T-helper 2 cell treated with Interferon-gamma antibody and Interleukin-4, amounts not matched to agents 5 μg/mL and 100 μg/mL, for 36 hours (primary cell): ENCODE measurements at regions not wholly inside any gene's neighbourhood (a gene's known extent, or its start where the extent isn't known, plus 50 kb on each side); places are given as distances from the start of the nearest gene placed in this dataset.

ENCODE experiments used
- DNase-seq: peaks from one replicate; pipeline ENCODE4 v3.0.0; 2021; ENCODE audit warnings: low spot score
- H3K27ac Mint-ChIP-seq: one replicate; pipeline ENCODE4 v1.8.0; 2021; ENCODE audit warnings: mild to moderate bottlenecking, mixed read lengths
- H3K27me3 Mint-ChIP-seq: one replicate; pipeline ENCODE4 v1.8.0; 2021; ENCODE audit warnings: low read depth, mixed read lengths
- H3K36me3 Mint-ChIP-seq: one replicate; pipeline ENCODE4 v1.8.0; 2021; ENCODE audit warnings: low read depth, mixed read lengths
- H3K4me1 Mint-ChIP-seq: one replicate; pipeline ENCODE4 v1.8.0; 2021; ENCODE audit warnings: low read depth, mixed read lengths
- H3K4me3 Mint-ChIP-seq: one replicate; pipeline ENCODE4 v1.8.0; 2022; ENCODE audit warnings: mild to moderate bottlenecking, moderate library complexity, mixed read lengths
- H3K9me3 Mint-ChIP-seq: one replicate; pipeline ENCODE4 v1.8.0; 2021; ENCODE audit warnings: mixed read lengths

DNA sequence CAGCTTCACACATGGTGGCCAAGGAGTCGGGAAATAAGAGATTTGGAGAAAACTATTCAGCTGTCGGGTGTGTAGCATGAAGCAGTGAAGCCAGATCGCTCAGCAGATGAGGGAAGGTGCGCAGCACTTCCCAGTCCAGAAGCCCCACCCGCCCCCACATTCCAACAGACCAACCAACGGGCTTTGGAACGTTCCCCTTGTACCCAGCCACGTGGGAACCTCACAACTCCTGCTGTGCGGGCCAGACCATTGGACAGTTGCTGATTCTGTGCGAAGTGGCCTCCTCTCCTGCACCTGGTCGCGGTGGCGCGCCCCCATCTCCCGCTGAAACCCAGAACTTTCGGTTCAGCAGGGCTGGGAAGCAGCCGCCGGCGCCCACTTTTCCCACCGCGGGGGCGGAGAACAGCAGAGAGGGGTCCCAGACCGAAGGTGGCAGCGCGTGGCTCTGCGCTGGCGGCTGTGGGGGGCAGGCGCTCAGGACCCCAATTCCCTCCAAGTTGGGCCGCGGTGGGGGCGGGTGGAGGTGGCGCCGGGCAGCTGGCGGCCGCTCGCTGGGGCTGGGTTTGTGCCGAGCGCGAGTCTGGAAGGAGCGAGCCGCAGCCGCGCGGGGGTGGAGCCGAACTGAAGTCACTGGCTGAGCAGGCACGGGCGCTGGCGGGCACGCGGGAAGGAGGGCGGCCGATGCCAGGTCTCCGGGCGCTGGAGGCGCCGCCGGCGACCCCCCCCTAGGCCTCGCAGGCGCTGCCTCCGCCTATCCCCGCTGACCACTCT is 1301.5 kb upstream of the SORCS1 start:
- H3K9me3 Mint-ChIP-seq = peaks cover 4% of the 10 kb centered on the region
- peaks cover 3% of the 10 kb centered on the region for H3K27me3 Mint-ChIP-seq
- no peaks in the 10 kb centered on the region for H3K4me1 Mint-ChIP-seq
- no peak for DNase-seq
- H3K4me3 Mint-ChIP-seq = no peak overlapping the region
- H3K36me3 Mint-ChIP-seq = no peaks in the 10 kb centered on the region
- no peak overlapping the region for H3K27ac Mint-ChIP-seq

DNA sequence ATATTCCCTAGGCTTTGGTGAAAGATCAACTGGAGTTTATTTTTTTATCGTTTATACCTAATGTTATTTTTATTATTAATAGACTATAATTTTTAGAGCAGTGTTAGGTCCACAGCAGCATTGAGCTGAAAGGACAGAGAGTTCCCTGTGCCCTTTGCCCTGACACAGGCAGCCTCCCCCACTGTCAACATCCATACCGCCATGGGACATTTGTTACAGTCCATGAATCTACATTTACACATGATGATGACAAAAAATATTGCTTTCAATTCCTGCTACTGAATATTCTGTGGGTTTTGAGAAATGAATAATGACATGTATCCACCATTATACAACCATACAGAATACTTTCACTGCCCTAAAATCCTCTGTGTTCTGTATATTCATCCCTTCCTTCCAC is 1297.5 kb upstream of the SORCS1 start:
- no peaks in the 10 kb centered on the region for H3K36me3 Mint-ChIP-seq
- no peak overlapping the region for H3K27ac Mint-ChIP-seq
- no peaks in the 10 kb centered on the region for H3K4me1 Mint-ChIP-seq
- H3K9me3 Mint-ChIP-seq = peaks cover 7% of the 10 kb centered on the region
- H3K27me3 Mint-ChIP-seq = peaks cover 3% of the 10 kb centered on the region
- no peak for DNase-seq
- no peak overlapping the region for H3K4me3 Mint-ChIP-seq

DNA sequence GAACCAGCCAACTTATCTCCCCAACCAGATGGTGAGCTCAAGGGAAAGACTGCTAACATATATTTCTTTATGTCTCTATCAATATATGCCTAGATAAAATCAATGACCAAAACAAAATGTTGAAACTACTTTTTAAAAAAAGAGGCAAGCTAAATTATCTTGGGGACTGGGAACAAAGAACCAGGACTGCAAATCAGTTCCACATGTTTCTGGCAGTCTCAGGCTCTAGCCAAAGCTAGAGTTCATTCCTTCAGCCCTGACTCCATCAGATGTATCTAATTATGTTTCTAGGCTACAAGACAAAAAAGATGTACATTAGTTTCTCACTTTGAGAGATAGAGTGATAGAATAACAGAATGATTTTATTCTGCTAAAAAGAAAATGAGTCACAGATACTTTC is 1290.3 kb upstream of the SORCS1 start:
- Mint-ChIP-seq H3K4me1 (no peaks in the 10 kb centered on the region), H3K36me3 (no peaks in the 10 kb centered on the region), H3K9me3 (peaks cover 25% of the 10 kb centered on the region), H3K4me3 (no peak overlapping the region), H3K27ac (no peak overlapping the region), H3K27me3 (no peaks in the 10 kb centered on the region)
- DNase-seq = no peak

DNA sequence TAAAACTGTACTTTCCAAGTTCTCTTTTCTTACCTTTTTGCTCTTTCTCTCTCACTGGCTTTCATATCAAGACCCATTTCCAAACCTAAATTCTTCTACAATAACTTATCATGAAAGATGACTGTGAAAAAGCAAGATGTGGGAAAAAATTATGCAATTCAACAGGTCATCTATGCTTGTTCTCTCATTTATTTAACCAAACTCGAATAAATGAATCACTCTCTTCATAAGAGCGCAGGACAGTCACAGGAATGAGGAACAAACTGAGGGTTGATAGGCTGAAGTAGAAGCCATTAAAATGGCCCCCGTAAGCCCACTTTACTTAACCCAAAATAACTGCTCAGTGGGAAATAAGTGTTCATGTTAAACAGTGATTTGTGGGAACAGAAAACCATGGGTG is 1289.7 kb upstream of the SORCS1 start:
- no peaks in the 10 kb centered on the region for H3K4me1 Mint-ChIP-seq
- H3K4me3 Mint-ChIP-seq = no peak overlapping the region
- H3K9me3 Mint-ChIP-seq = peaks cover 27% of the 10 kb centered on the region
- no peak for DNase-seq
- no peak overlapping the region for H3K27ac Mint-ChIP-seq
- H3K36me3 Mint-ChIP-seq = no peaks in the 10 kb centered on the region
- H3K27me3 Mint-ChIP-seq = no peaks in the 10 kb centered on the region

DNA sequence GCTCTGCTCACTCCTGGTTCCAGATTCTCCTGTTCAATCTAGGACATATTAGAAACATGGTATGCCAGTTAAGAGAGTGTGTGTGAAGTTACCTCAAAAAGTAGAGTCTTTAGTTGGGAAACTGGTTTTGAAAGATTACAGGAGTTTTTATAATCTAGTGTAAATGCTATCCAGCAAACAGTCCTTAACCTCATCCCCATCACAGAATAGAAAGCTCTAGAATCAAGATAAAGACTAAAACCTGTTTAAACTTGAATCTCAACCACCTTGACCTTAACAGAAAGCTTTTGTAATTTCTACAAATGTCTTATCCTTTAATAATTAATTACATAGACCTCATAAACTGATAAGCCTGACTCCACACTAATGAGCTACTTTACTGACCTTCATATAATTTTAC is 1288.7 kb upstream of the SORCS1 start:
- no peaks in the 10 kb centered on the region for H3K4me1 Mint-ChIP-seq
- H3K4me3 Mint-ChIP-seq = no peak overlapping the region
- no peaks in the 10 kb centered on the region for H3K36me3 Mint-ChIP-seq
- DNase-seq = no peak
- H3K27ac Mint-ChIP-seq = no peak overlapping the region
- peaks cover 27% of the 10 kb centered on the region for H3K9me3 Mint-ChIP-seq
- H3K27me3 Mint-ChIP-seq = no peaks in the 10 kb centered on the region

DNA sequence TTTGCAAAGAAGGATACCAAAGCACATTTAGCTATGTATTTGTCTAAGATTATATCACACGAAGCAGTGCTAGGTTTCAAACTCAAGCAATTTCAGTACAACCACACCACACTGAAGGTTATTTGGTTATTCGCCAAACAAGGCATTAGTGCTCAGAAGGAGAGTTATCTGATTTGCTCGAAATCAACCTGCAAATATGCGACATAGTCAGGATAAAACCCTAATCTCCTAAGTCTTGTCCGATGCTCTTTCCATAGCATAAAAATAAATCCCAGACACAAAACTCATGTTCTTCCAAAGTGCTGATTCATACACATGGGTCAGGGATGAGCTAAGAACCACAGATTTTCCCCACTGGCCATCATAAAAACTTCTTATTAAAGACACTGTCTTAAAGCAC is 1288.0 kb upstream of the SORCS1 start:
- no peak for DNase-seq
- Mint-ChIP-seq H3K36me3 (no peaks in the 10 kb centered on the region), H3K9me3 (peaks cover 27% of the 10 kb centered on the region), H3K27ac (no peak overlapping the region), H3K4me3 (no peak overlapping the region), H3K4me1 (no peaks in the 10 kb centered on the region), H3K27me3 (no peaks in the 10 kb centered on the region)

DNA sequence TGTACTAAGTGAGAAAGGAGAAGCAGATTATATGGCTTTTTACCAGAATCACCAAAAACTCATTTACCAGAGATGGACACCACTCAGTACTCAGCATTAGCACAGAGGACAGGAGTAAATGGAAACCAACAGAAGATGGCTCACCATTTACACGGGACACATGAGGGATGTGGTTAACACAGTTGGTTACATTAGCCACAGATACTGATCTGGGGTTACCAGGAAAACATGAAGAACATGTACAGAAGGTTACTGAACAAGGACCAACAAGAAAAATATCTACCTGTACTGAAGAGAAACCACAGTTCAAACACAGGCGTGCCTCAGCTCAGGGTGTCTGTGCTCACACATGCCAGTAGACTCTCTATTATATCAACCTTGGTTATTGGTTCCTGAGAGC is 1285.8 kb upstream of the SORCS1 start:
- peaks cover 21% of the 10 kb centered on the region for H3K9me3 Mint-ChIP-seq
- H3K4me3 Mint-ChIP-seq = no peak overlapping the region
- no peaks in the 10 kb centered on the region for H3K27me3 Mint-ChIP-seq
- H3K27ac Mint-ChIP-seq = no peak overlapping the region
- no peak for DNase-seq
- H3K4me1 Mint-ChIP-seq = no peaks in the 10 kb centered on the region
- H3K36me3 Mint-ChIP-seq = no peaks in the 10 kb centered on the region

DNA sequence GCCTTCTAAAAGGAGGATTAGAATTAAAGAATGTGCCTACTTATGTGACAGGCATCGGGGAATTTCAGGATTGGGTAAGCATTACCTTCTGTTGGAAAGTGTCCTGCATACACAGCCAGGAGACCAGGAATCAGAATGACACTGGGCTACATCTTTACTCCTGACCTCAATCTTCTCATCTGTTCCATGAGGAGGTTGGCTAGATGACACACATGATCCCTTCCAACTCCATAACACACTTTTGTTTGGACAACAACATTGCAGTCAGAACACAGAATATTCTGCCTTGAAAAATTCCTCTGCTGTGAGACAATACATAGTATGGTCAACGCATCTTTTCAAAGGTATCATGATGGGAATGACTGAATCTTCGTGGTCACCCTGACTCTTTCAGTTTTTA is 1281.2 kb upstream of the SORCS1 start:
- Mint-ChIP-seq H3K9me3 (peaks cover 9% of the 10 kb centered on the region), H3K27me3 (no peaks in the 10 kb centered on the region), H3K36me3 (no peaks in the 10 kb centered on the region), H3K4me3 (no peak overlapping the region), H3K4me1 (no peaks in the 10 kb centered on the region), H3K27ac (no peak overlapping the region)
- no peak for DNase-seq

DNA sequence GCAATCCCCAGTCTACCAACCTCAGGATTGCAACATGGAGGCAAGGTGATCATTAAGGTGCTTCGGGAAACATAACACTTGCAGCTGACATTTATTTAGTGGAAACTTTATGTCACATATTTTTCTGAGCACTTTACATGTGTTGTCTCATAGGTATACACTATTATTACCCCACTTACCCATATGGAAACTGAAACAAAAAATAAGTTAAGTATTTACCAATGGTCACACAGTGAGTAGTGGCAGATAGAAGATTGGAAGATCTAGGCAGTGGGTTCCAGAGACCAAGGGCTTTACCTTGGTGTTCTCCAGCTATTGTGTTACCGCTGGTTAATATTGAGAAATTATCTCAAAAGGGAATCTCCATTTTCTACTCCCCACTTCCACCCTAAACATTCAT is 1279.1 kb upstream of the SORCS1 start:
- no peaks in the 10 kb centered on the region for H3K4me1 Mint-ChIP-seq
- H3K9me3 Mint-ChIP-seq = peaks cover 6% of the 10 kb centered on the region
- no peak overlapping the region for H3K4me3 Mint-ChIP-seq
- H3K27me3 Mint-ChIP-seq = no peaks in the 10 kb centered on the region
- DNase-seq = no peak
- H3K27ac Mint-ChIP-seq = no peak overlapping the region
- no peaks in the 10 kb centered on the region for H3K36me3 Mint-ChIP-seq

DNA sequence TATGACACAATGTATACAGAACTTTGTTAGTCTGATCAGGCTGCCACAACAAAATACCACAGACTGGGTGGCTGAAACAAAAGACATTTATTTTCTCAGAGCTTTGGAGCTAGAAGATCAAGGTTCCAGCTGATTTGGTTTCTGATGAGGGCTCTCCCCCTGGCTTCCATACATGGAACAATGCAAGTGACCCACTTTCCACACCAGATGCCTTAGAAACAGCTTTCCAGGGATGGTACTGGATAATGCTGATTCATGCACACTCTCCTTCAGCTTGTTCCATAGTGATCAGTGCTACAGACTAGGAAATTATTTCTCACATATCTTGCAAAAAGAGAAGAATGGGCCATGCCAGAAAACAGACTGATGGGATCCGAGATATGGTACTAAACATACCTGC is 1274.9 kb upstream of the SORCS1 start:
- Mint-ChIP-seq H3K36me3 (no peaks in the 10 kb centered on the region), H3K27me3 (no peaks in the 10 kb centered on the region), H3K4me1 (no peaks in the 10 kb centered on the region), H3K27ac (no peak overlapping the region), H3K4me3 (no peak overlapping the region), H3K9me3 (peaks cover 6% of the 10 kb centered on the region)
- no peak for DNase-seq

DNA sequence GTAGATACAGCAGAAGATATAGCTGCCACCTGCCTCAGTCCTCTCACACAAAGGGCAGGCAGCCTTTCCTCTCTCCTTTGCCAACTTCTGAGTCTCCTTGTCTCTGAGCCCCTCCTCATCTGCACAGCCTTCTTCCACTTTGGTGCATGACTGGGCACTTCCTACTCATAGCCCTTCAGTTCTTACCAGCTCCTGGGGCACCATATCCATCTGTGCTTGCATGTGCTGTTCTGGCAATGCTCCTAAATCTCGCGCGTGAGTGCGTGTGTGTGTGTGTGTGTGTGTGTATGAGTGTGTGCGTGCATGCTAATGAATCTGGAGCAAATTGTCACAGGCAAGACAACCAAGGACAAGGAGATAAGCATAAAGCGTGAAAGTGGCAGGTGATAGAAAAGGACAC is 1271.6 kb upstream of the SORCS1 start:
- Mint-ChIP-seq H3K27me3 (no peaks in the 10 kb centered on the region), H3K4me3 (no peak overlapping the region), H3K4me1 (no peaks in the 10 kb centered on the region), H3K9me3 (peaks cover 9% of the 10 kb centered on the region), H3K36me3 (no peaks in the 10 kb centered on the region), H3K27ac (no peak overlapping the region)
- no peak for DNase-seq

DNA sequence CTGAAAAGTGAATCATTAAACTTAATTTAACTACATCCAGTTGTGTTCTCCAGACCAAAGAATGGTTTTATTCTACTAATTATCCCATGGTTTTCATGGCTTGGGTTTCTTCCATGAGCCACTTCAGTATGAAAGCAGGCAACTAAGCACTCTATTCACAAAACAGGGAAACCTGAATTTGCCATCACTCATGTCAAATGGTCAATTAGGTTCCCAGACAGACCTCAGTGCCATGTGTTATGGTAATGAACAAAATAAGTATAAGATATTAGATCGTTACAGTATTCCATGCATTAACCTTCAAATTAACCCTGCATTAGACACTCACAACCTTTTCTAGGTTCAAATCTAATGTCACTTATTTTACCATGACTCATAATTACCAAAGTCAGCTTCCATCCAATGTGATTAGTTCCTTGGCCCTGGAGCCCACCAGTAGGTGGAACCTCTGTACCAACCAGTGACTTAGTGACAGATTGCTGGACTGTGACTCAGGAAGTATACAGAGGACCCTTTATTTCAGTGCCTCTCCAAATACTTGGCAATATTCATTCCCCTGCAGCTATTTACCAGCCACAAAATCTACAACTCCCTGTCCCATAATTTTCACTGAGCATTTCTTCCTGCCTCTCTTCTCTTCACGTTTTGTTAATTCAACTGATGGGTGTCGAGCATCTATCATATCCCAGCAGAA is 1270.2 kb upstream of the SORCS1 start:
- no peak overlapping the region for H3K27ac Mint-ChIP-seq
- no peaks in the 10 kb centered on the region for H3K27me3 Mint-ChIP-seq
- peaks cover 13% of the 10 kb centered on the region for H3K9me3 Mint-ChIP-seq
- H3K4me3 Mint-ChIP-seq = no peak overlapping the region
- no peaks in the 10 kb centered on the region for H3K36me3 Mint-ChIP-seq
- H3K4me1 Mint-ChIP-seq = no peaks in the 10 kb centered on the region
- no peak for DNase-seq

DNA sequence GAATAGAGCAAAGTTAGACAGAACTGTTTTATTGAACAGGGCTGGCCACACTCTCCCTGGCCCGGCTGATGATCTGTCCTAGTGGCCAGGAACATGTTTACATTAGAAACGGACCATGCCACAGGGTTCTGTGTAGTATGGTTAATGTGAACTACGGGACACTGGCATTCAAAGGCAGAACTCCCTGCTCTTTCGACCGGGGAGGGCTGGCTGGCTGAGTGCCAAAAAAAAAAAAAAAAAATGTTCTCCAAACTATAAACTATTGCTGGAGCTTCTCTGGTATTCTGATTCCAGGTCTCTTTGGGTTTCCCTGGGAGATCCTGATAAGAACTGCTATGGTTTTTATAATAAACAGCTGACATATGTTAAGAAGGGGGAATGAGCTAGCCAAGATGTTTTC is 1262.6 kb upstream of the SORCS1 start:
- DNase-seq = no peak
- H3K27me3 Mint-ChIP-seq = no peaks in the 10 kb centered on the region
- no peaks in the 10 kb centered on the region for H3K4me1 Mint-ChIP-seq
- H3K36me3 Mint-ChIP-seq = no peaks in the 10 kb centered on the region
- H3K4me3 Mint-ChIP-seq = no peak overlapping the region
- H3K27ac Mint-ChIP-seq = no peak overlapping the region
- peaks cover 13% of the 10 kb centered on the region for H3K9me3 Mint-ChIP-seq

DNA sequence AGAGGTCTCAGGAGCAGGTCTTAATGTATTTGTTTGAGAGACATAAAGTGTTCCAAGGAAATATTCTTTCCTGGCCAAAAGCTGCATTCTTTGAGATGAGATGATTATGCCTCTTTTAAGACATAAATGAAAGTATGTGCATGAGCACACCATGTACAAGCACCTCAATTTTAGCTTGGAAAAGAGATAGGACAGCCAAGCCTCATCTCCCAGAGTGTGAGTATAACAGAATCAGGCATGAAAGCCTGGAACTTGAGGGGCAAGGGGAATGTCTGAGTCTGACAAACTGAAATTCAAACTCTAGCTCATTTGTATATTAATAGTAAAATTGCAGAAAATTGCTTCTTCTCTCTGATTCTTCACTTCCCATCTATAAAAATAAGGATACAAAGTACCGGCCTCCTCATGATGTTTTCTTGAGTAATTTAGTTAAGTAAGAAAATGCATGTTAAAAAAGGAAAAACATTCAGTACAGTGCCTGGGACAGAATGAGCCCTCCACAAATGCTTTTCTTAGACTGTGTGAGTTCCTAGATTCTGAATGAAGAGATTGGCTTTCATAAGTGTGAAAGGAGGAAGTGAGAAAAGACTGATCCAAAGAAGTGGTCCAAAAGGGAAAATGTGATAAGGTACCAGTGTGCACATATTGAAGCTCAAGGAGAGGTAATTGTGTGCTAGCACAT is 1260.9 kb upstream of the SORCS1 start:
- no peaks in the 10 kb centered on the region for H3K36me3 Mint-ChIP-seq
- no peaks in the 10 kb centered on the region for H3K27me3 Mint-ChIP-seq
- H3K4me3 Mint-ChIP-seq = no peak overlapping the region
- no peak overlapping the region for H3K27ac Mint-ChIP-seq
- no peak for DNase-seq
- no peaks in the 10 kb centered on the region for H3K4me1 Mint-ChIP-seq
- peaks cover 10% of the 10 kb centered on the region for H3K9me3 Mint-ChIP-seq
